DND-41 (cell line): ENCODE measurements at regions not wholly inside any gene's neighbourhood (a gene's known extent, or its start where the extent isn't known, plus 50 kb on each side); places are given as distances from the start of the nearest gene placed in this dataset.

Experiments used
- CTCF ChIP-seq: IDR thresholded peaks from 2 replicates; pipeline ENCODE4 v1.5.1; 2012; ENCODE audit warnings: borderline replicate concordance, low read length, moderate library complexity, mild to moderate bottlenecking; ENCODE audit not compliant: poor library complexity, severe bottlenecking; ENCODE audit errors: extremely low read depth
- EZH2 ChIP-seq: IDR thresholded peaks from 3 replicates; pipeline ENCODE4 v1.6.1; 2012; ENCODE audit warnings: borderline replicate concordance, low read depth, mild to moderate bottlenecking, moderate library complexity, low read length, inconsistent platforms; ENCODE audit not compliant: severe bottlenecking

DNA sequence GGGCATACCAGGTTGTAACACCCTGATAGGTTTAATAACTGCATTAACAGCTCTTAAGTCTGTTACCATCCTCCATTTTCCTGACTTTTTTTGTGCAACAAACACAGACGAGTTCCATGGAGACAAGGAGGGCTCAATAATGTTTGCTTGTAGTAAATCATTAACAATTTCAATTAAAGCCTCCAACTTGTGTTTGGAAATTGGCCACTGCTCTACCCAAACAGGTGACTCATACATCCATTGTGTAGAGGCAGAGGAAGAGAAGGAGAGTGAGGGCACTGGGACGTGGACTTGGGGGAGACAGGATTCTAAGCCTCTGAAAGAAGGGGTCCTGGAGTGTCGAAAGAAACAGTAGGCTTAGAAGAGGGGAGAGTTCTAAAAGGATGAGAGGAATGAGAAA, 213.6 kb upstream of the KCNN2 start:
- TF ChIP-seq CTCF (no peak), EZH2 (no peak)
